ENCODE measurements at regions not wholly inside any gene's neighbourhood (a gene's known extent, or its start where the extent isn't known, plus 50 kb on each side); places are given as distances from the start of the nearest gene placed in this dataset.
"Not testable (repeated sequence)": the region's sequence is repeated elsewhere in the genome, so short reads cannot be mapped to it uniquely, and the experiment has no call there.

GRCh38 chrX:69424161-69424560 is 80.0 kb upstream of the NALF2 start:
- Histone ChIP-seq H3K4me3 (no peak overlapping the region), H3K27me3 (ENCODE audit: insufficient read depth in 3 of 3, low read length in 2 of 3) (peaks cover 0 to 31% (median 0%) of the 10 kb centered on the region in 3 donors), H3K9me3 (no peaks in the 10 kb centered on the region), H3K4me1 (no peaks in the 10 kb centered on the region), H3K36me3 (ENCODE audit: insufficient read depth in 1 of 2, low read depth in 1 of 2) (no peaks in the 10 kb centered on the region), H3K27ac (no peak overlapping the region)
- ATAC-seq (no peak), DNase-seq (no peak)
- TF ChIP-seq CTCF (IDR thresholded peaks at IDR 0.05) = no peak
- intact Hi-C loops (cut with DNase I) = no loop called here

GRCh38 chrX:69422208-69422607 is 81.9 kb upstream of the NALF2 start:
- peaks cover 0 to 25% (median 0%) of the 10 kb centered on the region in 3 donors for H3K27me3 ChIP-seq (ENCODE audit: insufficient read depth in 3 of 3, low read length in 2 of 3)
- H3K9me3 ChIP-seq; DNase-seq; H3K4me3 ChIP-seq; intact Hi-C loops (cut with DNase I); H3K27ac ChIP-seq; H3K4me1 ChIP-seq; H3K36me3 ChIP-seq (ENCODE audit: insufficient read depth in 1 of 2, low read depth in 1 of 2); ATAC-seq: not testable (repeated sequence)
- WGBS, 3 donors = 91 to 94% (median 93%) methylated on average over 6 to 13 of the region's 19 CpGs

- no peak for ATAC-seq
- Histone ChIP-seq H3K36me3 (ENCODE audit: insufficient read depth in 1 of 2, low read depth in 1 of 2) (no peaks in the 10 kb centered on the region), H3K4me1 (no peaks in the 10 kb centered on the region), H3K27ac (no peak overlapping the region), H3K27me3 (ENCODE audit: insufficient read depth in 3 of 3, low read length in 2 of 3) (peaks cover 0 to 13% (median 0%) of the 10 kb centered on the region in 3 donors), H3K9me3 (no peaks in the 10 kb centered on the region), H3K4me3 (no peak overlapping the region)
- intact Hi-C loops (cut with DNase I) = no loop called here
- no peak for DNase-seq
- no peak for TF ChIP-seq CTCF (IDR thresholded peaks at IDR 0.05)
- WGBS, 3 donors = 96 to 100% (median 96%) methylated on average over 1 of the region's 1 CpG
These were observed 88.4 kb upstream of the NALF2 start for GRCh38 chrX:69415698-69416097.

- no peaks in the 10 kb centered on the region for H3K4me1 ChIP-seq
- no peaks in the 10 kb centered on the region for H3K9me3 ChIP-seq
- DNase-seq = no peak
- no peak overlapping the region for H3K4me3 ChIP-seq
- H3K27me3 ChIP-seq (ENCODE audit: insufficient read depth in 3 of 3, low read length in 2 of 3) = no peaks in the 10 kb centered on the region
- WGBS, 3 donors = 83 to 90% (median 89%) methylated on average over 3 of the region's 3 CpGs
- H3K36me3 ChIP-seq (ENCODE audit: insufficient read depth in 1 of 2, low read depth in 1 of 2) = no peaks in the 10 kb centered on the region
- intact Hi-C loops (cut with DNase I) = no loop called here
- no peak for TF ChIP-seq CTCF (IDR thresholded peaks at IDR 0.05)
- no peak overlapping the region for H3K27ac ChIP-seq
- ATAC-seq = no peak
These were observed 91.5 kb upstream of the NALF2 start for GRCh38 chrX:69412661-69413060.

GRCh38 chrX:69398881-69399280 is 105.2 kb upstream of the NALF2 start:
- no peak for ATAC-seq
- peaks cover 0 to 38% (median 0%) of the 10 kb centered on the region in 3 donors for H3K27me3 ChIP-seq (ENCODE audit: insufficient read depth in 3 of 3, low read length in 2 of 3)
- intact Hi-C loops (cut with DNase I) = no loop called here
- H3K36me3 ChIP-seq (ENCODE audit: insufficient read depth in 1 of 2, low read depth in 1 of 2) = no peaks in the 10 kb centered on the region
- H3K27ac ChIP-seq = no peak overlapping the region
- H3K4me3 ChIP-seq = no peak overlapping the region
- no peak for TF ChIP-seq CTCF (IDR thresholded peaks at IDR 0.05)
- no peak for DNase-seq
- H3K4me1 ChIP-seq = no peaks in the 10 kb centered on the region
- H3K9me3 ChIP-seq = no peaks in the 10 kb centered on the region
